Tibial nerve (tissue), 4 donors: ENCODE measurements at regions not wholly inside any gene's neighbourhood (a gene's known extent, or its start where the extent isn't known, plus 50 kb on each side); places are given as distances from the start of the nearest gene placed in this dataset.

Experiments
- DNase-seq, 2 donors: peaks; one replicate each; pipeline ENCODE4 v3.0.0-alpha.2; 2019; ENCODE audit warnings: low spot score in 2 of 2
- H3K27ac ChIP-seq, 4 donors: fragments of 200-600 bp; sonication (generic) in 3 of 4; one replicate each; pipeline ENCODE4 v1.5.1; 2017 to 2019; ENCODE audit warnings: mild to moderate bottlenecking in 1 of 4
- H3K27me3 ChIP-seq, 2 donors: fragments of 200-600 bp; sonication (generic) in 1 of 2; one replicate each; pipeline versions ENCODE4 v1.5.1 to v1.6.0; 2017 to 2019
- H3K36me3 ChIP-seq, 3 donors: fragments of 200-600 bp; sonication (generic); one replicate each; pipeline ENCODE4 v1.5.1; 2018 to 2019
- H3K4me1 ChIP-seq, 4 donors: fragments of 200-600 bp; sonication (generic) in 3 of 4; one replicate each; pipeline ENCODE4 v1.5.1; 2017 to 2019
- H3K4me3 ChIP-seq, 4 donors: fragments of 200-600 bp; sonication (generic) in 3 of 4; one replicate each; pipeline ENCODE4 v1.5.1; 2017 to 2019; ENCODE audit warnings: mild to moderate bottlenecking in 1 of 4, moderate library complexity in 1 of 4
- H3K9me3 ChIP-seq, 4 donors: fragments of 200-600 bp; sonication (generic) in 3 of 4; one replicate each; pipeline ENCODE4 v1.5.1; 2017 to 2019
- CTCF ChIP-seq, 5 experiments: fragments of 200-600 bp in 3 of 5; fragments of 450-650 bp in 2 of 5; sonication (generic) in 3 of 5; IDR thresholded peaks; one replicate each; pipeline ENCODE4 v1.5.1; 2016 to 2019; ENCODE audit warnings: antibody characterized with exemption in 5 of 5, mild to moderate bottlenecking in 3 of 5, moderate library complexity in 2 of 5
- EP300 ChIP-seq, 2 donors: sonication (generic); formaldehyde crosslinking; IDR thresholded peaks; one replicate each; pipeline ENCODE4 v1.6.1; 2017; ENCODE audit warnings: antibody characterized with exemption in 2 of 2, mild to moderate bottlenecking in 1 of 2
- POLR2A ChIP-seq, 2 donors: fragments of 450-650 bp; IDR thresholded peaks; one replicate each; pipeline ENCODE4 v1.6.1; 2017; ENCODE audit warnings: antibody characterized with exemption in 2 of 2, mild to moderate bottlenecking in 2 of 2, moderate library complexity in 2 of 2
- WGBS, 2 donors: methylation state at CpG; one replicate each; pipeline ENCODE4 v1.1.5; 2018; 5-methylcytosine and 5-hydroxymethylcytosine counted together

- no peaks in the 10 kb centered on the region for H3K36me3 ChIP-seq
- DNase-seq = no peak
- H3K9me3 ChIP-seq = no peaks in the 10 kb centered on the region
- TF ChIP-seq POLR2A (IDR thresholded peaks at IDR 0.05) (no peak), CTCF (IDR thresholded peaks at IDR 0.05) (no peak), EP300 (IDR thresholded peaks at IDR 0.05) (no peak)
- no peaks in the 10 kb centered on the region for H3K4me1 ChIP-seq
- 68 to 72% methylated on average over 1 of the region's 1 CpG for WGBS, 2 donors
- H3K27ac ChIP-seq = no peak overlapping the region
- no peaks in the 10 kb centered on the region for H3K27me3 ChIP-seq
- no peak overlapping the region for H3K4me3 ChIP-seq
These were observed 1162.8 kb upstream of the ACVR2A start for GRCh38 chr2:146681991-146682390.

- no peaks in the 10 kb centered on the region for H3K36me3 ChIP-seq
- no peaks in the 10 kb centered on the region for H3K4me1 ChIP-seq
- TF ChIP-seq POLR2A (IDR thresholded peaks at IDR 0.05) (no peak), CTCF (IDR thresholded peaks at IDR 0.05) (no peak), EP300 (IDR thresholded peaks at IDR 0.05) (no peak)
- H3K27me3 ChIP-seq = no peaks in the 10 kb centered on the region
- 71 to 89% methylated on average over 5 of the region's 5 CpGs for WGBS, 2 donors
- DNase-seq = no peak
- H3K27ac ChIP-seq = no peak overlapping the region
- H3K4me3 ChIP-seq = no peak overlapping the region
- no peaks in the 10 kb centered on the region for H3K9me3 ChIP-seq
These were observed 1166.3 kb upstream of the ACVR2A start for GRCh38 chr2:146678516-146678915.

GRCh38 chr2:146677280-146677679 lies 1167.5 kb upstream of the ACVR2A start:
- Histone ChIP-seq H3K27ac (no peak overlapping the region), H3K9me3 (no peaks in the 10 kb centered on the region), H3K27me3 (no peaks in the 10 kb centered on the region), H3K4me1 (no peaks in the 10 kb centered on the region), H3K36me3 (no peaks in the 10 kb centered on the region), H3K4me3 (no peak overlapping the region)
- DNase-seq = no peak
- no peak for TF ChIP-seq CTCF (IDR thresholded peaks at IDR 0.05)
- TF ChIP-seq EP300 (IDR thresholded peaks at IDR 0.05) = no peak
- no peak for TF ChIP-seq POLR2A (IDR thresholded peaks at IDR 0.05)

- Histone ChIP-seq H3K27ac (no peak overlapping the region), H3K27me3 (no peaks in the 10 kb centered on the region), H3K4me1 (no peaks in the 10 kb centered on the region), H3K4me3 (no peak overlapping the region), H3K9me3 (no peaks in the 10 kb centered on the region), H3K36me3 (no peaks in the 10 kb centered on the region)
- TF ChIP-seq POLR2A (IDR thresholded peaks at IDR 0.05) (no peak), EP300 (IDR thresholded peaks at IDR 0.05) (no peak), CTCF (IDR thresholded peaks at IDR 0.05) (no peak)
- WGBS, 2 donors = 80% methylated on average over 3 of the region's 3 CpGs
- DNase-seq = no peak
These were observed 1175.1 kb upstream of the ACVR2A start for GRCh38 chr2:146669735-146670134.

- Histone ChIP-seq H3K27me3 (no peaks in the 10 kb centered on the region), H3K4me1 (no peaks in the 10 kb centered on the region), H3K9me3 (no peaks in the 10 kb centered on the region), H3K27ac (no peak overlapping the region), H3K4me3 (no peak overlapping the region), H3K36me3 (no peaks in the 10 kb centered on the region)
- TF ChIP-seq CTCF (IDR thresholded peaks at IDR 0.05) = no peak
- TF ChIP-seq EP300 (IDR thresholded peaks at IDR 0.05) = no peak
- no peak for DNase-seq
- WGBS, 2 donors = 97 to 98% methylated on average over 1 of the region's 1 CpG
These were observed 1178.5 kb upstream of the ACVR2A start for GRCh38 chr2:146666340-146666739.
